HG03354 (cell line): ENCODE measurements at regions not wholly inside any gene's neighbourhood (a gene's known extent, or its start where the extent isn't known, plus 50 kb on each side); places are given as distances from the start of the nearest gene placed in this dataset.

ENCODE experiments used
- ATAC-seq: cut with Tn5 transposase; IDR thresholded peaks from one replicate; pipeline ENCODE4 v1.9.1; 2021; ENCODE audit warnings: mild to moderate bottlenecking; ENCODE audit not compliant: unreplicated experiment, poor library complexity, severe bottlenecking

DNA sequence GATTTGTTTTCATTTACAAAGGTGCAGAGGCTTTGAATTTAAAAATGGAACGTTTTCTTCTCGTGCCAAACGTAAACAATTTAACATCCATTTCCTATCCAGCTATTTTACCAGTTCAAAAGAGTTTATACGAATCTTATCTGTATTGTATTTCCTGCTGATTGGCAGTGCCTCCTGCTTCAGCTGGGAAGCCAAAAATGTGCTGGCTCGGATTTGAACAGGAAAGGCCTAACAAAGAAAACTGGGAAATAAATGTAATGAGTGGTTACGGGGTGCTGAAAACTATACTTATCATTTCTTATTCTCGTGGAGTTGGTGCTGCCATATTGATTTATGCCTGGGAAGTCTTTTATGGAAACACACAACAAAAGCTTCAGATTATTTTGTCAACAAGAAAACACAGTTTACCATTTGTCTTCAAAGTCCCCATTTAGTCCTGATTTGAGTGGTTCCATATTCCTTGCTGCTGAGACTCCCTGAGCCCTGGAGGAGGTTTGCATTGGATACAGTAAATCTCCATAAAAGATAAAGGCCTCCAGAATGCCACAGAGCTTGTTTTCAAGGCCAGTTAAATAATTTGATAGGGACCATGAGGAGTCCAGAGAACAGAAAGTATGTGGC is 507.4 kb downstream of the RASEF start:
- no peak for ATAC-seq

DNA sequence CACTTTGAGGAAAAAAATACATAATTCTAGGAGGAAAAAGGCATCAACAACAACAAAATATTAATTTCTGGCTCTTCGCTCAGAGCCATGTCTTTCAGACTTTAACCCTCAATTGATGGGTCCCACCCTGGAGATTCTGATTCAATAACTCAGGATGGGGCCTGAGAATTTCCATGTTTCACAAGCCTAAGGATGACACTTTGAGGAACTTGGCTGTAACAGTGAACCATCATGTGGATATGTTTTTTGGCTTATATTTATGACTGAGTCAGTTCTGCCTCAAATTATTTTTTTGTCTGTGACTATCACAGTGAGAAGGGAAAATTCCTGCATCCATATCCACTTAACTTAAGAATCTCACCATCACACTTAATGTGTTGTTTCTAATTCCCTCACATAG is 504.6 kb downstream of the RASEF start:
- no peak for ATAC-seq

DNA sequence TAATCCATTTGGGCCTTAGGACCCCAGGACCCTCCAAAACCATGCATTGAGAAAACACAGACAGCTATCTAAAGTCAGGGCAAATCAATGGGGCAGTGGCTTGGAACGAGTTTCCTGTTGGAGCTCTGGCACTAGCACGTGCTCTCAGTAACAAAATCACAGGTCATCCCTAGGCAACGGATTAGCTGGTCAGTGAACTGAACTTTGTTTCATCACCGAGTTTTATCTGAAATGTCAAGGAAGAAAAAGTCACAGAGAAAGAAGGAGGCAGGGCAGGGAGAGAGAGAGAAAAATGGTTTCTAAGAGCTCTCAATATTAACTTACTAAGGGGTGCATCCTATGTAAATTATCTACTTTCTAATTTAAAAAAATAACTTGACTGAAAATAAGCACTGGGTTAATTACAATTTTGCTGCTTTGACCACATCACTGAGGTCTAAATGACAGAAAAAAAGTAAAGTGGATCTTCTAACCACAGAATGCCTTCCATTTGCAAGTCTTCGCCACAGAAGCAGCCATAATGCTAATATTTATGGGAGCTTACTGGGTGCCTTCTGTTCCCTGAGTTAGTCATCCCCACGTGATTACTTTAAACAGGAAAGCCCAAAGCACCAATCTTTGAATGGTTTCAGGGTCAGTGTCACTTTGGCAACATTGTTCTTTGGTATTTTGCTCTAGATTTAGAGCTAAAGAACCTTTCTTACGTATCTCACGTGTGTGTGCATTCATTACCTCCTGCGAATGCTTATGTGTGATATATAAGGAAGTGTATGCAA is 503.9 kb downstream of the RASEF start:
- ATAC-seq = no peak

DNA sequence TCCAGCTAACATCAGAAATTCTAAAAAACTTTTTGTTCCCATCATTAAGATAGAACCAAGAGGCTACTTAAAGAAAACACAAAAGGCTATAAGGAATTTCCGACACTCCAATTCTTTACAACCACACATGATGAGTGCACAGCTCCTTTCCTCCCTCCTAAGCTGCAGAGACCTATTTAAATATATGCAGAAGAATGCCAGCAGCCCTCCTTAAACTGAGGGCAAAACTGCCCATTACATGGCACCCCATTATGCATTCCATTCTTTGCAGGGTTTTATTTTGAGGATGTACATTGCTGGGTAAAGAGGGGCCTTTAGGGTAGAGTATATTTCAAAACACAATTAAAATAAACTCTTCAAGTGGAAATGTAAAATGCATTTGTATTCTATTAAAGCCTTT is 502.9 kb downstream of the RASEF start:
- ATAC-seq = no peak

DNA sequence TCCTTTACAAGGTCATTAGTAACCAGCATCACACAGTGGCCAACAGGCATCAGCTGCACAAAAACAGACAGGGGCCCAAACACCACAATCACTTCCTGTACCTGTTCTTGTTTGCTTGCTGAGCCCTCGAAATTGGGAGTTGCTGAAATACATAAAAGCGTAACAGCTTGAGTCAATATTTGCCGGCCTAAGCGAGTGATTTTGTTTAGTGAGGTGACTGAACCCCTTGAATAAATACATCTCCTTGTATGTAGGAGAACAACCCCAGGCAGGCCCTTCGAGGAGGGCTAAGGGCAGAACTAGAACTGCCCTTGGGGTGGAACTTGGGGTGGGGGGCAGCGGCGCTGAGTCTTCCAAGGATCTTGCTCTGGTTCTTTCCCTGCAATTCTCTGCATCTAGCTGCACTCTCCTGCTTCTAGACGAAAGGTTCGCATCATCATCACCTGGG is 502.5 kb downstream of the RASEF start:
- ATAC-seq = no peak

DNA sequence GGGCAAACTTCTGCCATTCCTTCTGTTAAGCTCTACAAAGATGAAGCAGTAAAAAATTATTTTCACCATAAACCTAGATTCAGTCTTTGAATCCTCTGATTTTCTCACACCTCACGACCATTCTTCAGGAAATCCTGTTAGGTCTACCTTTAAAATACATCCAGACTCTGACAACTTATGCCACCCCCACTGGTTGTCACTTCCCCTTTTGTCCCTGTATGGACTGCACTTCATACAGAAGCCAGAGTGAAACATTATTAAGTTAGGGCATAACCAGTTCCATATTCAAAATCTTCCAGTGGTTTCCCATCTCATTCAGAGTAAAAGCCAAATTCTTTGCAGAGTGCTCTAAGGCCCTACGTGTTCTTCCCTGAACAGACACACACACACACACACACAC is 499.8 kb downstream of the RASEF start:
- ATAC-seq = no peak

DNA sequence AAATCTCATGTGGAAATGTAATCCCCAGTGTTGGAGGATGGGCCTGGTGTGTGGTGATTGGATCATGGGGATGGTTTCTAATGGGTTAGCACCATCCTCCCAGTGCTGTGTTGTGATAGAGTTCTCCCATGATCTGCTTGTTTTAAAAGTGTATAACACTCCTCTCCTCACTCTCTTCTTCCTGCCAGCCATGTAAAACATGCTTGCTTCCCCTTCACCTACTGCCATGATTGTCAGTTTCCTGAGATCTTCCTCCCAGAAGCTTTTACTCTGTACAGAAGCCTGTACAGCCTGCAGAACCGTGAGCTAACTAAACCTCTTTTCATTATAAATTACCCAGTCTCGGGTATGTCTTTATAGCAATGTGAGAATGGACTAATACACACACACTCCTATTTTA is 499.1 kb downstream of the RASEF start:
- ATAC-seq = no peak

DNA sequence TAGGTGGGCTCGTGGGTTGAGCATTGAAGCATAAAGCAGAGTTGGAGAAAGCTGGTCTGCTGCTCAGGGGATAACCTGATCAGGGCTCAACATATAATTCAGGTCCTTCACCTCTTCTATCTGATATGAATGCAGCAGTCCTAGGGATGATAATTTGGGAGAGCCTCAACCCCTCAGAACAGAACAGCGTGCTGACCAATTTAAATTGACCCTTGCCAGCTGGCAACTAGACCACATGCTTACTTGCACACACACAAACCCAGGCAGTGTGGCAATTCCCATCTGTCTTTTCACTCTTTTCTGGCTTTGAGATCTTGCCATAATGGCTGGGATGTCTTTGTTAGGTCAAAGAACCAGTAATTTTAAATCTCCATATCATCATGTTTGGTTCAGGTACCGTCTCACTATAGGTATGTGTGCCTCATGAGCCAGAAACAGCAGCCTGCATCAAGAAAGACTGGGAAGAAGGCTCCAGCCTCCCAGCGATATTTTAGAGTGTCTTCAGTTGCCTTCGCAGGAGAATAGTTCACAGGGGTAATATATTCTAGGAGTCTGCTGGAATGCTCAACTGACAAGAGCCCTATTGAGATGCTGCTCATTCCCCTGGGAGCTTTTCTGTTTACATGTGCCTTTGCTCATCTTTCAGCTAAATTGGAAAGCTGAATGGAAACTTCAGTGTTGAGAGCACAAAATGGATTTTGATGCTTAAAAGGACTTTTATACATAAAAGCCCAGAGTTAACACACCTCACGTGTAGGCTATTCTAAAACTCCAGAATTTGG is 497.6 kb downstream of the RASEF start:
- no peak for ATAC-seq

DNA sequence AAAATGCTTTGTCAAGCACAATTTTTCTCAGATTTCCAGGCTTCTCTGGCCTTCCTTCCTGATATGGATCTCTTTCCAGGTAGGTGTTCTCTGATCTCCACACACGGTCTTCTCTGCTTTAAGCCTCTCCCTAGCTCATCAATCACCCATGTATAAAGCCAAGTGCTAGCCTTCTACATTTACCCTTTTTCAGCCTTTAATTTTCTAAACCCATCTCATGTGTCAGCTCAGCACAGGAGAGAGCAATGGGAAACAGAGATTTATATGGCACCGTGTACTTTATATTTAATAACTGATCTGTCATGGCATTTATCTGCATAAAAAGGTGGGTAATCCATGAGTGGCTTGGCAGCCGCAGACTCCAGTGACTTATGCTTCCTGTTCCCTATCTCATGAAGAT is 495.0 kb downstream of the RASEF start:
- ATAC-seq = no peak

DNA sequence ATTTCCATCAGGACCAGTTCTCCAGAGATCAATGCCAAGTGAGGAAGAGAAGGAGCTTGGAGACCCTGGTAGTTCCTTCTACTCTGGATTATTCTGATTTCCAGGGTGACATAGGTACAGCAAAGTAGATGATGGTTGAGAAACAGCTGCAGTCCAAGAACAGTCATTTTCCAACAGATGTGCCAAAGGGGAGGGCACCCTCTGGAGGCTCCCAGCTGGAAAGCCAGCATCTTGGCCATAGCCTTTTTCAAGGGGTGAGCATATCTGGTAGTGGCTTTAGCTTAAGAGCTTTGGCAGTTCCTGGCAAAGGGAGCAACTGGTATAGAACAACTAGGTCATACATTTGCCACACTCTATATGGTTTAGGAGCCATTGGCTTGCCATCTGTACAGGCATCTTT is 492.7 kb downstream of the RASEF start:
- no peak for ATAC-seq

DNA sequence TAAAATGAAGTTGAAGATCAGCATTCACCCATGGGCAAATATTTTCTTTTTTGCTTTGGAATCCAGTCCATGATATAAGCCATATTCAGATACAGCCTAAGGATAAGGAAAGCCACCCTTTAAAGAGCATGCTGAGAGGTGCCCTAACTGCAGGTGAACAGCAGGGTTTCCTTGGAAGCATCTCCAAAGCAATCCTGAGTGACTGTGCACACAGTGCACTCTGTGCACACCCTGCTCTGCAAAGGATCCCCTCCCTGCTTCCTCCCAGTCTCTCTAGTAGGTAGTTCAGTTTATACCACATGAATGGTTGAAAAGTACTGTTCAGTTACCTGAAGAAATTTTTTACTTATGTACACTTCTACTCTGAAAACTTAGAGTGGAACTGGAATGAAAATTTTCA is 491.4 kb downstream of the RASEF start:
- no peak for ATAC-seq

DNA sequence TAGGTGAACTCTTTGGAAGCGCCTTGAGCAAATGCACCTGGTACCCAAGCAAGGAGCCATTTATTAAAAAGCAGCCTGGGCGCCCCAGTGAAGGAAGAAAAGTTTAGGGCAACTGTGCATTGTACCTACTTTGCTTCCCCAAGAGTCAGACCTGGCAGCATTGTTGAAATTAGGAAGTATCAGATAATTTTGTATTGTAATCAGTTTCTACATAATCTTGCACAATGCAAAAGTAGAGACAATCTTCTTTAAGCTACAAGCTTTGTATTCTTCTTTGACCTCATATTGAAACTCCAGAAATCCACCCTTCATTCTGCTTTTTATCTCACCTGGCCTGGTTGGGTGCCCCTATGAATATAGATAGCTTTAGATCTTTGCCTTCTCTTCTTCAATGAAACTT is 490.8 kb downstream of the RASEF start:
- no peak for ATAC-seq

DNA sequence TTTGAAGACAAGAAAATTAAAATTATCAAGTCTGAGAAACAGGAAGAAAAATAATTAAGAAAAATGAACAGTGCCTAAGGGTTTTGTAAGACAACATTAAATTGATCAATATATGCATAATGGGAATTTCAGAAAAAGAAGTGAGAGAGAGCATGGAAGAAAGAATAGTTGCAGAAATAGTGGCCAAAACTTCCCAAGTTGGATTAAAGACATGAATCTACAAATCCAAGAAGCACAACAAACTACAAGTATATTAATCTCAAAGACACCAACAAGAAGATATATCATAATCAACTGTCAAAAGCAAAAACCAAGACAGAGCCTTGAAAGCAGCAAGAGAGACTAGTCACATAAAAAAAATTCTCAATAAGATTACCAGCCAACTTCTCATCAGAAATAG is 488.0 kb downstream of the RASEF start:
- ATAC-seq = no peak

DNA sequence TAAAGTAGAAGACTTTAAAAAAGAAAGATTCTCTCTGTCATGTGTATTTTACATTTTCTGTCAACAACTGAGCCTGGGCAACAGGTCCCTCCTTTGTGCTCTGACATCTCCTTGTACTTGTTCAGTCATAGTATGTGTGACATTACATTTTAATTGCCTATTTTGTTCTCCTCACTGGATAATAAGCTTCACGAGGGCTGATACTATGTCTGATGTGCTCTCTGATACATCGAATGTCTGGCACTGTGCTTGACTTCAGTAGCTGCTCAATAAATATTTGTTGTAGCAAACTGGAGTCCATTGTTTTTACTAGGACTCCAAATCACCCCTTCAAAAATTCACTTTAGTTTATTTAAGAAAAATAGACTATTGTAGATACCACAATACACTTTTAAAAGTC is 482.0 kb downstream of the RASEF start:
- ATAC-seq = no peak

DNA sequence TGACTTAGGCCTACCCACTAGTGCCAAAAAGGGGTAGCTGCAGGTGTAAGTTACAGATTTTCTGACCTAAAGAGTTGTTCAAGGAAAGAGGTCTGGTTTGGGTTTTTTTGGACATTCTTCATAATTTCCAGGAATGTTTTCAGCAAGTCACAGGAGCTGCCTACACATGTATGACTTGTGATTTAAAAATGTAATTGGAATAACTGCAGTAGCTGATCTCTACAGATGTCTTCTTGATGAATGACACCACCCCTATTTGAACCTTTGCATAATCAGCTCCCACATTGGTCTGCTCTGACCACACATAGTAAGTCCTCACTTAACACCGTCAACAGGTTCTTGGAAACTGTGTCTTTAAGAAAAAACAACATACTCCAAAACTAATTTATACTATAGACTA is 481.4 kb downstream of the RASEF start:
- no peak for ATAC-seq

DNA sequence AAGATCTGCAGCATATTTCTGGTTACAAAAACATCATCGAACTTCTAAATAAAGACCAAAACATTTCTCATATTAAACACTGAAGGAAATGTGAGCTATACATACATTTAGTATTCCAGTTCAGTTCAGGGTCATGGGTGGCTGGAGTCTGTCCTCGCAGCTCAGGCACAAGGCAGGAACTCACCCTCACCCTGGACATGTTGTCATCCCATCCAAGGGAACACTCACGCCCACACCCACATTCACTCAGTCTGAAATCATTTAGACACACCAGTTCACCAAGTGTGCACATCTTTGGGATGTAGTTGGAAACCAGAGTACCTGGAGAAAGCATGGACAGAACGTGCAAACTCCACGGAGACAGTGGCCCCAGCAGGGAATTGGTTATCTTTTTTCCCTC is 481.0 kb downstream of the RASEF start:
- no peak for ATAC-seq

DNA sequence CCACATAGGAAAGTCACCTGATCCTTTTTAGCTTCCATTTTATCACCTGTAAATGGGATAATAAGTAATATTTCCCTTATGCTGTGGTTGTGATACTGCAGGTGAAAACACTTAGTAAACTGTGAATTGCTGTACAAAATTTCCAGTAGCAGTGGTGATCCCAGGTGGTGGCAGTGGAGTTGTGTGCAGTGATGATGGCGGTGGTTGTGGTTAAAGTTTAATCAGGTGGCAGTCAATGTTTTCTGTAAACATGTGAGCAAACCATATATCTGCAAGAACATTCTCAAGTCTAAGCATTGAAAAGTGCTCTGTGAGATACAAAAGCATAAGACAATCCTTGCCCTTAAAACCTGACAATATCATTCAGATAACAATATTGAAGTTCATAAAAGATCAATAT is 480.2 kb downstream of the RASEF start:
- no peak for ATAC-seq

DNA sequence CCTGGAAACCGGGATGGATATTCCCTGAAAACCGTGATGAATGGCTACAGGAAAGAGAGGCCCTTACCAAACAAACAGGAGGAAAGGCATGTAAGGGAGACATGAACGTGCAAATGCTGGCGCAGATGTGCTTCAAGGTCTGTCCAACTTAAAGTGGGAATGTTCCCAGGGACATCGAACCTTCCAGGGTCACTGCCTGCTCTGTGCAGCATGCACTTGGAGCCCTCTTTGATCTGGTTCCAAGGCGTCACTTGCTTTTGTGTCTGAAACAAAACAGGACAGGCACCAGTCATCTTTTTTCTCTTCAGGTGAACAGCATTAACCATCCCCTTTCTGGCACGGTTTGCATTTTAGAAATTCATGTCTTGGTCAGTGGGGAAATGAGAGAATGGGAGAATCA is 479.4 kb downstream of the RASEF start:
- no peak for ATAC-seq

DNA sequence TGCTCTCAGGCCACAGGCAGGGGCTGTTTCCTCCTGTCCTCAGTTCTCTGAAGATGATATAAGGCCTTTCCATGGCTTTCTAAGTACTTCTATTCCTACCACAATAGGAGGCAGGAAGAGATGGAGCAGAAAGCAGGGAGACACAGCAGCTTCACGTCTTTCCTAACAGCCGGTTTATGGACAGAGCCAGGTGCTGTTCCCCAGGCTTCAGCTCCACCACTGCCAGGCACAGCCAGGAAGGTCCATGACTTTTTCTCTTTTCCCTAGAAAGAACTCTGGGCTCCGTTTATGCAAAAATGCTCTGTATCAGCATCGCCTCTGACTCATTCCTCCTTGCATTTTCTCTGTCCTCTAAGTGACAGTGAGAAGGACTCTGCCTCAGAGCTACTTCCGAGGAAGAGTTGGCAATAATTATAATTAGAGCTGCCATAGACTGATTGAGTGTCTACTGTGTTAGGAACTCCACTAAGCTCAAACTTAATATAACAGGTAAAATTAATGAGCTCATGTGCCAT is 478.5 kb downstream of the RASEF start:
- no peak for ATAC-seq

DNA sequence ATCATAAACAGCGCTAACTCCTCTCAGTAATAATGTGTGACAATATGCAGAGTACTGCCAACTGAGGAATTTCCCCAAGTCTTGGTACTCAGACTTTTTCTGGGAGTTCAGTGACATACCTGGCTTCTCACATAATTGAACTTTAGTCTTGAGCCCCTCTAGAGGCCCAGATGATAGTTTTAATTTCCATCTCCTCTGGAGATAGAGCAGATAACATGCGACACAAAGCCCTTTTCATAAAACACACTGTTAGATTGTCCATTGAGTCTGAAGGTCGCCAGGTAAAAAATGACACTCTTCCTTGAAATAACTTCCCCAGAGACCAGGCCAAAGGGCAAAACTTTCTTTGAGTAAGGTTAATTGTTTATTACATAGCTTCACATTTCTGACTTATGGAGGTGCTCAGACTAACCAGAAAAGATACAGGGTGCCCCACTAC is 476.0 kb downstream of the RASEF start:
- no peak for ATAC-seq
